Smooth muscle cell (in vitro differentiated cells): ENCODE measurements at regions not wholly inside any gene's neighbourhood (a gene's known extent, or its start where the extent isn't known, plus 50 kb on each side); places are given as distances from the start of the nearest gene placed in this dataset.

Experiments used
- DNase-seq: peaks from one replicate; lab custom pipeline; 2025; ENCODE audit not compliant: unreplicated experiment; lab: John Stamatoyannopoulos, UW
- H2AFZ ChIP-seq: fragments of 200-600 bp; sonication (generic); 2 replicates; pipeline ENCODE4 v1.6.0; 2016; ENCODE audit warnings: antibody characterized with exemption, low read depth, mild to moderate bottlenecking
- H3F3A ChIP-seq: fragments of 200-600 bp; sonication (generic); 2 replicates; pipeline ENCODE4 v1.6.0; 2017; ENCODE audit warnings: antibody characterized with exemption, low read depth
- H3K27ac ChIP-seq: fragments of 200-600 bp; sonication (generic); 2 replicates; pipeline ENCODE4 v1.5.1; 2016; ENCODE audit warnings: low read depth, mild to moderate bottlenecking
- H3K27me3 ChIP-seq: fragments of 200-600 bp; sonication (generic); 2 replicates; pipeline ENCODE4 v1.6.1; 2016; ENCODE audit warnings: low read depth, mild to moderate bottlenecking
- H3K36me3 ChIP-seq: fragments of 200-600 bp; sonication (generic); 2 replicates; pipeline ENCODE4 v1.5.1; 2016; ENCODE audit warnings: low read depth
- H3K4me1 ChIP-seq: fragments of 200-600 bp; sonication (generic); 2 replicates; pipeline ENCODE4 v1.5.1; 2016; ENCODE audit warnings: low read depth
- H3K4me2 ChIP-seq: fragments of 200-600 bp; sonication (generic); 2 replicates; pipeline ENCODE4 v1.6.0; 2016; ENCODE audit warnings: mild to moderate bottlenecking
- H3K4me3 ChIP-seq: fragments of 200-600 bp; sonication (generic); 2 replicates; pipeline ENCODE4 v1.5.1; 2016; ENCODE audit warnings: mild to moderate bottlenecking
- H3K79me2 ChIP-seq: fragments of 200-600 bp; sonication (generic); 2 replicates; pipeline ENCODE4 v1.6.0; 2016; ENCODE audit warnings: low read depth, mild to moderate bottlenecking
- H3K9ac ChIP-seq: fragments of 200-600 bp; sonication (generic); 2 replicates; pipeline ENCODE4 v1.6.0; 2016; ENCODE audit warnings: low read depth
- H3K9me3 ChIP-seq: fragments of 200-600 bp; sonication (generic); replicated peaks from 2 replicates; pipeline ENCODE4 v1.5.1; 2016; ENCODE audit warnings: low read depth
- H4K20me1 ChIP-seq: fragments of 200-600 bp; sonication (generic); 2 replicates; pipeline ENCODE4 v1.6.0; 2016; ENCODE audit warnings: low read depth
- WGBS: methylation state at CpG from one replicate; pipeline ENCODE4 v1.1.7; 2016; ENCODE audit warnings: low lambda C conversion rate; 5-methylcytosine and 5-hydroxymethylcytosine counted together
- TF ChIP-seq, protein P1 (sequence below): fragments of 200-600 bp; sonication (generic); IDR thresholded peaks from 2 replicates; pipeline ENCODE4 v1.5.1; 2017; ENCODE audit warnings: borderline replicate concordance, mild to moderate bottlenecking, antibody characterized with exemption; ENCODE audit not compliant: insufficient read depth, poor library complexity, severe bottlenecking

DNA sequence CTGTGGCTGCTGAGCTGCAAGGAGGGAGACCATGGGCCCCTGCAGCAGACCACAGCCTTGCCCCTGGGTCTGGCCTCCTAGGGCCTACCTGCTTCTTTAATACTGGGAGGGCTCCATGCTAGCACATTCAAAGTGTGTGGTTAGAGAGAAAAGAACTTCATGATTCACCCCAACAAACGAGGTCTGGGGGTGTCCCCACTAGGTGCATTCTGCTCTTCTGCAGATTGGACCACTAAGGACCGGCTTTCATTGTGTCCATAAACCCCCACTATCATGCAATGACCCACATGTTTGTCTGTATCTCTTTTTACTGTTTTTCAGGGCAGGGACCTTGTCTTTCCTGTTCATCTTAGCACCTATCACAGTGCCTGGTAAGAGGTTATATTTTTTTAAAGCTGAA is 185.4 kb downstream of the OMA1 start:
- Histone ChIP-seq H3K9ac (no peak overlapping the region), H3K4me1 (peaks cover 8% of the 10 kb centered on the region), H3K9me3 (no peaks in the 10 kb centered on the region), H3F3A (no peaks in the 10 kb centered on the region), H3K36me3 (no peaks in the 10 kb centered on the region), H2AFZ (no peak overlapping the region), H3K4me3 (no peak overlapping the region), H3K79me2 (no peaks in the 10 kb centered on the region), H3K27me3 (no peaks in the 10 kb centered on the region), H3K27ac (no peak overlapping the region), H3K4me2 (no peak overlapping the region), H4K20me1 (no peaks in the 10 kb centered on the region)
- no peak for DNase-seq
- whole genome bisulfite sequencing = 66% methylated on average over 2 of the region's 2 CpGs
- TF ChIP-seq, protein P1, sequence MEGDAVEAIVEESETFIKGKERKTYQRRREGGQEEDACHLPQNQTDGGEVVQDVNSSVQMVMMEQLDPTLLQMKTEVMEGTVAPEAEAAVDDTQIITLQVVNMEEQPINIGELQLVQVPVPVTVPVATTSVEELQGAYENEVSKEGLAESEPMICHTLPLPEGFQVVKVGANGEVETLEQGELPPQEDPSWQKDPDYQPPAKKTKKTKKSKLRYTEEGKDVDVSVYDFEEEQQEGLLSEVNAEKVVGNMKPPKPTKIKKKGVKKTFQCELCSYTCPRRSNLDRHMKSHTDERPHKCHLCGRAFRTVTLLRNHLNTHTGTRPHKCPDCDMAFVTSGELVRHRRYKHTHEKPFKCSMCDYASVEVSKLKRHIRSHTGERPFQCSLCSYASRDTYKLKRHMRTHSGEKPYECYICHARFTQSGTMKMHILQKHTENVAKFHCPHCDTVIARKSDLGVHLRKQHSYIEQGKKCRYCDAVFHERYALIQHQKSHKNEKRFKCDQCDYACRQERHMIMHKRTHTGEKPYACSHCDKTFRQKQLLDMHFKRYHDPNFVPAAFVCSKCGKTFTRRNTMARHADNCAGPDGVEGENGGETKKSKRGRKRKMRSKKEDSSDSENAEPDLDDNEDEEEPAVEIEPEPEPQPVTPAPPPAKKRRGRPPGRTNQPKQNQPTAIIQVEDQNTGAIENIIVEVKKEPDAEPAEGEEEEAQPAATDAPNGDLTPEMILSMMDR = no peak

- Histone ChIP-seq H3K27ac (no peak overlapping the region), H3K36me3 (no peaks in the 10 kb centered on the region), H3K4me2 (no peak overlapping the region), H3K27me3 (no peaks in the 10 kb centered on the region), H4K20me1 (no peaks in the 10 kb centered on the region), H3K9ac (no peak overlapping the region), H3K79me2 (no peaks in the 10 kb centered on the region), H3F3A (no peaks in the 10 kb centered on the region), H3K4me3 (no peak overlapping the region), H2AFZ (no peak overlapping the region), H3K4me1 (peaks cover 5% of the 10 kb centered on the region), H3K9me3 (no peaks in the 10 kb centered on the region)
- TF ChIP-seq, protein P1 = no peak
- no peak for DNase-seq
- WGBS = 28% methylated on average over 4 of the region's 4 CpGs
These were observed 188.2 kb downstream of the OMA1 start for GRCh38 chr1:58358346-58358745.

DNA sequence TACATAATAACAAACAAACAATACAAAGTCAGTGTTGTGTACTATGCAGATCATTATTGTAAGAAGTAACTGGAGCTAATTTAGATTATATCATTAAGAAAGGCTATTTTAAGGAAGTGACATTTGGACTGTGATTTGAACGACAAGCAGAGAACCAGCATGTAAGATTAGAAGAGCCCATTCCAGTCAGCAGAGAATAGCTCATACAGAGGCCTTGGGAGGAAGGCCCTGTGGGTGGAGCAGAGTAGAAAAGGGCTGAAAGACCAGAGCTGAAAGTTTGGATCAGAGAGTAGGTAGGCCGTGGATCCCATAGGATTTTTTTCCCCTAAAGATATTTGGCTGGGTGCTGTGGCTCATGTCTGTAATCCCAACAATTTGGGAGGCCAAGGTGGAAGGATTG is 190.1 kb downstream of the OMA1 start:
- DNase-seq = no peak
- no peaks in the 10 kb centered on the region for H3K79me2 ChIP-seq
- no peaks in the 10 kb centered on the region for H3F3A ChIP-seq
- H3K4me2 ChIP-seq = no peak overlapping the region
- no peaks in the 10 kb centered on the region for H4K20me1 ChIP-seq
- no peaks in the 10 kb centered on the region for H3K4me1 ChIP-seq
- no peaks in the 10 kb centered on the region for H3K27me3 ChIP-seq
- H3K27ac ChIP-seq = no peak overlapping the region
- no peaks in the 10 kb centered on the region for H3K36me3 ChIP-seq
- no peak overlapping the region for H2AFZ ChIP-seq
- no peaks in the 10 kb centered on the region for H3K9me3 ChIP-seq
- no peak overlapping the region for H3K9ac ChIP-seq
- 65% methylated on average over 2 of the region's 2 CpGs for WGBS
- TF ChIP-seq, protein P1 = no peak
- no peak overlapping the region for H3K4me3 ChIP-seq

DNA sequence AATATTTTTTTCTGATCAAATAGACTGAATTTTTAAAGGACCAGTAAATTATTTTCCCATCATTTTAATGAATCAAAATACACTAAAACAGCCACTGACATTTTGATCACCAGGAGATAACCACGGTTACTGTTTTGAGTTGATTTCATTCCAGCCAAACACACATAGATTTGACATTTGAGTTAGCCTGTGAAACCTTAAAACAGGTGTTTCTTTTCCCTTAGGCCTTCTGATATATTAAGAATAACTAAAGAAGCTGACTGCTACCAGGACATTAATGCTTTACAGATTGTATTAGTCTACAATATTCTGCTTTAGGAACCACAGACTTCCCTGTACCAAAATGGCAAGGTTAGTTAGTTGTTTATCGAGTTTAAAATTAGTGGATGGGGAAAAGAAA is 193.4 kb downstream of the OMA1 start:
- TF ChIP-seq, protein P1 = no peak
- Histone ChIP-seq H3F3A (no peaks in the 10 kb centered on the region), H3K36me3 (no peaks in the 10 kb centered on the region), H3K27ac (no peak overlapping the region), H3K9me3 (no peaks in the 10 kb centered on the region), H3K4me3 (no peak overlapping the region), H3K4me1 (no peaks in the 10 kb centered on the region), H3K4me2 (no peak overlapping the region), H3K9ac (no peak overlapping the region), H4K20me1 (no peaks in the 10 kb centered on the region), H2AFZ (no peak overlapping the region), H3K79me2 (no peaks in the 10 kb centered on the region), H3K27me3 (no peaks in the 10 kb centered on the region)
- WGBS = 91% methylated on average over 2 of the region's 2 CpGs
- DNase-seq = no peak
